HL-60 (cell line): ENCODE measurements at regions not wholly inside any gene's neighbourhood (a gene's known extent, or its start where the extent isn't known, plus 50 kb on each side); places are given as distances from the start of the nearest gene placed in this dataset.

Experiments
- CTCF ChIP-seq: IDR thresholded peaks from one replicate; pipeline ENCODE4 v1.5.1; 2011; ENCODE audit warnings: low read length, control low read depth, inconsistent platforms; ENCODE audit not compliant: insufficient read depth
- GABPA ChIP-seq: IDR thresholded peaks from 2 replicates; pipeline ENCODE4 v1.6.1; 2012; ENCODE audit warnings: low read depth
- POLR2AphosphoS5 ChIP-seq: IDR thresholded peaks from 2 replicates; pipeline ENCODE4 v1.6.1; 2012; ENCODE audit warnings: low read depth
- REST ChIP-seq: IDR thresholded peaks from 2 replicates; pipeline ENCODE4 v1.6.1; 2012; ENCODE audit warnings: low read depth; ENCODE audit not compliant: insufficient replicate concordance
- SPI1 ChIP-seq: IDR thresholded peaks from 2 replicates; pipeline ENCODE4 v1.6.1; 2012; ENCODE audit warnings: low read depth, mild to moderate bottlenecking, borderline replicate concordance

GRCh38 chrX:144612076-144612475 lies 635.2 kb upstream of the SPANXN1 start:
- TF ChIP-seq CTCF (no peak), POLR2AphosphoS5 (no peak), GABPA (no peak), REST (no peak), SPI1 (no peak)
